HCT116 (cell line): ENCODE measurements at regions not wholly inside any gene's neighbourhood (a gene's known extent, or its start where the extent isn't known, plus 50 kb on each side); places are given as distances from the start of the nearest gene placed in this dataset.

Source experiments
- ATAC-seq: fragments of 200-7000 bp; cut with Tn5 transposase; 2 replicates; pipeline ENCODE4 v1.9.1; 2020; ENCODE audit warnings: mild to moderate bottlenecking, moderate library complexity
- BruUV-seq: library from RNA; stranded (reverse); fragments of 400-500 nt; replicated peaks from 2 replicates; lab custom pipeline; 2021; lab: Mats Ljungman, UMichigan
- CTCF ChIA-PET: fragments of 300-600 bp; sonication (Branson Sonifier 250); formaldehyde crosslinking; loops from one replicate; lab custom pipeline; 2021; ENCODE audit warnings: antibody characterized with exemption; lab: Charles Lee
- POLR2A ChIA-PET: fragments of 300-600, 350-600 bp; sonication (Branson Sonifier 250); formaldehyde crosslinking; loops from one replicate; lab custom pipeline; 2021; ENCODE audit warnings: antibody characterized with exemption; lab: Charles Lee
- RAD21 ChIA-PET, 2 experiments: fragments of 300-600 bp; sonication (Branson Sonifier 250); formaldehyde crosslinking; loops; one replicate each; lab custom pipeline; 2023; ENCODE audit warnings: low total read pairs in 2 of 2; ENCODE audit not compliant: uncharacterized antibody in 2 of 2, unreplicated experiment in 2 of 2, low non-redundant PET in 1 of 2; lab: Charles Lee
- DNase-seq: peaks from one replicate; pipeline ENCODE4 v3.0.0-alpha.2; 2010; ENCODE audit warnings: low read depth, low spot score
- H2AFZ ChIP-seq: fragments of 200-600 bp; shearing (Covaris generic), sonication (generic); 2 replicates; pipeline ENCODE4 v1.6.1; 2017; ENCODE audit warnings: low read depth, mixed run types, mixed read lengths, antibody characterized with exemption, low read length; ENCODE audit not compliant: poor library complexity, severe bottlenecking
- H3K27ac ChIP-seq: 2 replicates; pipeline ENCODE4 v1.5.1; 2012; ENCODE audit warnings: low read depth, low read length
- H3K27me3 ChIP-seq: fragments of 200-600 bp; sonication (generic); 2 replicates; pipeline ENCODE4 v1.6.1; 2016; ENCODE audit warnings: mixed run types, low read length, mixed read lengths; ENCODE audit not compliant: insufficient read depth
- H3K36me3 ChIP-seq, 2 experiments: fragments of 200-500 bp in 1 of 2; fragments of 200-600 bp in 1 of 2; sonication (Bioruptor generic) in 1 of 2; sonication (generic) in 1 of 2; 2 replicates each; pipeline versions ENCODE4 v1.5.1 to v1.6.1; 2014 to 2016; ENCODE audit warnings: low read length in 2 of 2, inconsistent platforms in 1 of 2, mixed read lengths in 1 of 2, mixed run types in 1 of 2; ENCODE audit not compliant: insufficient read depth in 2 of 2, control insufficient read depth in 1 of 2
- H3K4me1 ChIP-seq, 2 experiments: fragments of 200-600 bp in 1 of 2; sonication (generic) in 1 of 2; 2 replicates each; pipeline versions ENCODE4 v1.5.1 to v1.6.1; 2012 to 2017; ENCODE audit warnings: low read length in 2 of 2, inconsistent platforms in 1 of 2, mild to moderate bottlenecking in 1 of 2, mixed read lengths in 1 of 2, mixed run types in 1 of 2, moderate library complexity in 1 of 2; ENCODE audit not compliant: insufficient read depth in 2 of 2, control insufficient read depth in 1 of 2
- H3K4me2 ChIP-seq: fragments of 200-600 bp; sonication (generic); 2 replicates; pipeline ENCODE4 v1.6.1; 2017; ENCODE audit warnings: mixed run types, low read length, mixed read lengths
- H3K4me3 ChIP-seq, 2 experiments: fragments of 200-600 bp in 1 of 2; sonication (generic) in 1 of 2; replicated peaks in 1 of 2; 2 replicates each; pipeline ENCODE4 v1.5.1; 2011 to 2016; ENCODE audit warnings: low read length in 2 of 2, control low read depth in 1 of 2, low read depth in 1 of 2, mild to moderate bottlenecking in 1 of 2, mixed read lengths in 1 of 2, mixed run types in 1 of 2
- H3K79me2 ChIP-seq: fragments of 200-600 bp; sonication (generic); 2 replicates; pipeline ENCODE4 v1.6.1; 2017; ENCODE audit warnings: mild to moderate bottlenecking, mixed run types, low read length, moderate library complexity, mixed read lengths; ENCODE audit not compliant: insufficient read depth
- H3K9ac ChIP-seq: fragments of 200-600 bp; sonication (generic); 2 replicates; pipeline ENCODE4 v1.6.1; 2016; ENCODE audit warnings: low read length, mixed read lengths
- H3K9me2 ChIP-seq: fragments of 200-600 bp; sonication (generic), shearing (Covaris generic); 2 replicates; pipeline ENCODE4 v1.6.1; 2017; ENCODE audit warnings: mixed run types, mild to moderate bottlenecking, moderate library complexity; ENCODE audit not compliant: insufficient read depth
- H3K9me3 ChIP-seq, 2 experiments: fragments of 200-500 bp in 1 of 2; fragments of 200-600 bp in 1 of 2; sonication (Bioruptor generic) in 1 of 2; sonication (generic) in 1 of 2; 2 replicates each; pipeline ENCODE4 v1.6.1; 2014 to 2017; ENCODE audit warnings: low read length in 2 of 2, mixed read lengths in 2 of 2, inconsistent platforms in 1 of 2, low read depth in 1 of 2, mild to moderate bottlenecking in 1 of 2, mixed run types in 1 of 2, moderate library complexity in 1 of 2; ENCODE audit not compliant: control insufficient read depth in 1 of 2, insufficient read depth in 1 of 2
- H4K20me1 ChIP-seq: fragments of 200-600 bp; sonication (generic), shearing (Covaris generic); 2 replicates; pipeline ENCODE4 v1.6.1; 2017; ENCODE audit warnings: mixed run types, mild to moderate bottlenecking, moderate library complexity; ENCODE audit not compliant: insufficient read depth
- ATF3 ChIP-seq: IDR thresholded peaks from 2 replicates; pipeline ENCODE4 v1.6.1; 2012
- CBX3 ChIP-seq: IDR thresholded peaks from 2 replicates; pipeline ENCODE4 v1.6.1; 2012; ENCODE audit warnings: low read depth
- CEBPB ChIP-seq: IDR thresholded peaks from 2 replicates; pipeline ENCODE4 v1.6.1; 2012; ENCODE audit warnings: low read depth
- CTCF ChIP-seq, 3 experiments: fragments of 200-600 bp in 1 of 3; sonication (generic) in 1 of 3; IDR thresholded peaks in 2 of 3; conservative IDR thresholded peaks in 1 of 3; 2 replicates each; pipeline ENCODE4 v1.5.1; 2012 to 2017; ENCODE audit warnings: low read depth in 2 of 3, low read length in 2 of 3, antibody characterized with exemption in 1 of 3, borderline replicate concordance in 1 of 3, control low read depth in 1 of 3, mild to moderate bottlenecking in 1 of 3, mixed read lengths in 1 of 3, mixed run types in 1 of 3, moderate library complexity in 1 of 3; ENCODE audit not compliant: insufficient read depth in 1 of 3
- EGR1 ChIP-seq: IDR thresholded peaks from 2 replicates; pipeline ENCODE4 v1.6.1; 2012; ENCODE audit warnings: low read depth
- POLR2A ChIP-seq: IDR thresholded peaks from 2 replicates; pipeline ENCODE4 v1.7.0; 2011; ENCODE audit warnings: borderline replicate concordance; ENCODE audit not compliant: insufficient read depth, insufficient read length; ENCODE audit errors: extremely low read depth
- SRF ChIP-seq: IDR thresholded peaks from 2 replicates; pipeline ENCODE4 v1.6.1; 2012; ENCODE audit warnings: low read depth
- ZFX ChIP-seq: fragments of 450-650 bp; IDR thresholded peaks from 2 replicates; pipeline ENCODE4 v1.6.1; 2017
- intact Hi-C: fragments of 100-400 bp; cut with micrococcal nuclease; formaldehyde crosslinking; loops from 2 replicates; pipeline ENCODE4 v1.10.0; 2022
- TF ChIP-seq, protein P1 (sequence below): IDR thresholded peaks from 2 replicates; pipeline ENCODE4 v1.6.1; 2012; ENCODE audit warnings: low read depth

DNA sequence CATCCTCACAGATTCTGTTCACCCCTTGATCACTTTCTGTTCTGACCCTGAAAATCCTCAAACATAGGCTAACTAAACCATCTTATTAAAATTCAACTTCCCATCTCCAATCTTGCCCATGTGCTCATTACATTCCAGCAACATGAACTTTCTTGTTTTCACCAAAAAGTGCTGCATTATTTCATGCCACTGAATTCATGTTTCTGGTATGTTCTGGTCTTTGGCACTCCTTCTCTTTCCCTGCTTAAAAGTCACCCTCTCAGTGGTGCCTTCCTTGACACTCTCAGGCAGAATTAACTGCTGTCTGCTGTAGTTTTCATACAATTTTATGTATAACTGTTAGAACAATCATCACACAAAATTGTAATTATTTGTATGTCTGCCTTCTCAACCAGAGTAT, 247.7 kb upstream of the RBMS1 start:
- no peaks in the 10 kb centered on the region for H3K79me2 ChIP-seq
- RAD21 ChIA-PET = no interaction called here
- no peak overlapping the region for H2AFZ ChIP-seq
- BruUV-seq = no TSS peak
- no peak for DNase-seq
- H3K27ac ChIP-seq = no peak overlapping the region
- H3K4me3 ChIP-seq = no peak overlapping the region
- H3K27me3 ChIP-seq = no peaks in the 10 kb centered on the region
- H4K20me1 ChIP-seq = no peaks in the 10 kb centered on the region
- H3K9ac ChIP-seq = no peak overlapping the region
- CTCF ChIA-PET = no interaction called here
- no peaks in the 10 kb centered on the region for H3K4me1 ChIP-seq
- TF ChIP-seq, protein P1, sequence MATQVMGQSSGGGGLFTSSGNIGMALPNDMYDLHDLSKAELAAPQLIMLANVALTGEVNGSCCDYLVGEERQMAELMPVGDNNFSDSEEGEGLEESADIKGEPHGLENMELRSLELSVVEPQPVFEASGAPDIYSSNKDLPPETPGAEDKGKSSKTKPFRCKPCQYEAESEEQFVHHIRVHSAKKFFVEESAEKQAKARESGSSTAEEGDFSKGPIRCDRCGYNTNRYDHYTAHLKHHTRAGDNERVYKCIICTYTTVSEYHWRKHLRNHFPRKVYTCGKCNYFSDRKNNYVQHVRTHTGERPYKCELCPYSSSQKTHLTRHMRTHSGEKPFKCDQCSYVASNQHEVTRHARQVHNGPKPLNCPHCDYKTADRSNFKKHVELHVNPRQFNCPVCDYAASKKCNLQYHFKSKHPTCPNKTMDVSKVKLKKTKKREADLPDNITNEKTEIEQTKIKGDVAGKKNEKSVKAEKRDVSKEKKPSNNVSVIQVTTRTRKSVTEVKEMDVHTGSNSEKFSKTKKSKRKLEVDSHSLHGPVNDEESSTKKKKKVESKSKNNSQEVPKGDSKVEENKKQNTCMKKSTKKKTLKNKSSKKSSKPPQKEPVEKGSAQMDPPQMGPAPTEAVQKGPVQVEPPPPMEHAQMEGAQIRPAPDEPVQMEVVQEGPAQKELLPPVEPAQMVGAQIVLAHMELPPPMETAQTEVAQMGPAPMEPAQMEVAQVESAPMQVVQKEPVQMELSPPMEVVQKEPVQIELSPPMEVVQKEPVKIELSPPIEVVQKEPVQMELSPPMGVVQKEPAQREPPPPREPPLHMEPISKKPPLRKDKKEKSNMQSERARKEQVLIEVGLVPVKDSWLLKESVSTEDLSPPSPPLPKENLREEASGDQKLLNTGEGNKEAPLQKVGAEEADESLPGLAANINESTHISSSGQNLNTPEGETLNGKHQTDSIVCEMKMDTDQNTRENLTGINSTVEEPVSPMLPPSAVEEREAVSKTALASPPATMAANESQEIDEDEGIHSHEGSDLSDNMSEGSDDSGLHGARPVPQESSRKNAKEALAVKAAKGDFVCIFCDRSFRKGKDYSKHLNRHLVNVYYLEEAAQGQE = no peak
- TF ChIP-seq SRF (no peak), CTCF (IDR thresholded peaks at IDR 0.05 in 2 of 3, conservative IDR thresholded peaks at IDR 0.05 in 1 of 3; ENCODE audit: borderline replicate concordance in 1 of 3, insufficient read depth in 1 of 3, low read depth in 2 of 3, low read length in 2 of 3) (no peak), CBX3 (no peak), EGR1 (no peak), ATF3 (no peak), ZFX (no peak), CEBPB (no peak), POLR2A (no peak)
- POLR2A ChIA-PET = no interaction called here
- H3K9me2 ChIP-seq = no peaks in the 10 kb centered on the region
- intact Hi-C loops = no loop called here
- no peak for ATAC-seq
- no peak overlapping the region for H3K4me2 ChIP-seq
- no peaks in the 10 kb centered on the region for H3K36me3 ChIP-seq
- no peaks in the 10 kb centered on the region for H3K9me3 ChIP-seq
